ENCODE measurements at regions not wholly inside any gene's neighbourhood (a gene's known extent, or its start where the extent isn't known, plus 50 kb on each side); places are given as distances from the start of the nearest gene placed in this dataset.

GRCh38 chrX:112935029-112935428 lies 94.4 kb upstream of the AMOT start:
- H4K20me1 ChIP-seq (replicated peaks in 1 of 2; ENCODE audit: control insufficient read depth in 1 of 2, insufficient read depth in 2 of 2, low read length in 2 of 2), result no peaks in the 10 kb centered on the region
- no peak overlapping the region for H3K23ac ChIP-seq (ENCODE audit: insufficient read length)
- no peak for FAIRE-seq
- no peak overlapping the region for H3K18ac ChIP-seq (ENCODE audit: extremely low read depth, low read length)
- H2BK20ac ChIP-seq (ENCODE audit: low read length), result no peak overlapping the region
- H4K91ac ChIP-seq (replicated peaks; ENCODE audit: insufficient read length, low read length), result no peak overlapping the region
- no peak overlapping the region for H2AFZ ChIP-seq (ENCODE audit: low read length)
- no peaks in the 10 kb centered on the region for H3K79me1 ChIP-seq (ENCODE audit: low read depth, low read length)
- no peak overlapping the region for H2BK5ac ChIP-seq (ENCODE audit: low read depth, low read length)
- H4K8ac ChIP-seq (ENCODE audit: extremely low read depth, insufficient read depth, low read length), result no peak overlapping the region
- 90% methylated on average over 1 of the region's 1 CpG; no CpG with 5 or more reads in 1 of the 2 experiments for WGBS, 2 experiments (ENCODE audit: extremely low coverage in 1 of 2, insufficient coverage in 1 of 2, insufficient read length in 1 of 2, insufficient replicate concordance in 2 of 2, low coverage in 1 of 2, low lambda C conversion rate in 2 of 2, missing lambda C conversion rate in 1 of 2)
- H3K79me2 ChIP-seq (ENCODE audit: control insufficient read depth in 1 of 2, insufficient read depth in 2 of 2, low read length in 2 of 2), result no peaks in the 10 kb centered on the region
- H3K9me3 ChIP-seq (ENCODE audit: insufficient read depth in 2 of 2, low read depth in 1 of 2, low read length in 1 of 2), result no peaks in the 10 kb centered on the region
- no peak overlapping the region for H3K14ac ChIP-seq (ENCODE audit: insufficient read length)
- H2BK120ac ChIP-seq (replicated peaks; ENCODE audit: low read depth, low read length), result no peak overlapping the region
- H3K9ac ChIP-seq (replicated peaks in 1 of 4; ENCODE audit: extremely low read depth in 1 of 4, low read depth in 3 of 4, low read length in 3 of 4), result no peak overlapping the region
- no peak overlapping the region for H3K56ac ChIP-seq (replicated peaks; ENCODE audit: insufficient read length, low read depth, low read length)
- no peak overlapping the region for H3K27ac ChIP-seq (ENCODE audit: low read depth, low read length)
- no peak overlapping the region for H2AK5ac ChIP-seq (ENCODE audit: low read depth, low read length)
- H4K5ac ChIP-seq (ENCODE audit: insufficient read length, low read depth, low read length), result no peak overlapping the region
- no peak overlapping the region for H2BK12ac ChIP-seq (ENCODE audit: low read depth, low read length)
- DNase-seq (ENCODE audit: low read depth in 1 of 2, low spot score in 2 of 2), result no peak
- no peaks in the 10 kb centered on the region for H3K27me3 ChIP-seq (replicated peaks in 1 of 4; ENCODE audit: control insufficient read depth in 3 of 4, extremely low read depth in 1 of 4, insufficient read depth in 3 of 4, low read length in 3 of 4)
- no peak overlapping the region for H3K4ac ChIP-seq (replicated peaks; ENCODE audit: insufficient read length, low read depth, low read length)
- no peaks in the 10 kb centered on the region for H3K36me3 ChIP-seq (ENCODE audit: control insufficient read depth in 2 of 4, insufficient read depth in 4 of 4, low read length in 3 of 4)
- ChIA-PET POLR2A (ENCODE audit: partially characterized antibody) (no interaction called here), CTCF (ENCODE audit: partially characterized antibody) (no interaction called here)
- no peak overlapping the region for H2BK15ac ChIP-seq (ENCODE audit: low read length)
- no peak overlapping the region for H3K4me3 ChIP-seq (ENCODE audit: extremely low read depth in 1 of 4, insufficient read depth in 2 of 4, low read depth in 3 of 4, low read length in 4 of 4)
- no peak overlapping the region for H3K4me2 ChIP-seq (ENCODE audit: insufficient read depth in 1 of 2, low read depth in 2 of 2, low read length in 2 of 2)
- no peaks in the 10 kb centered on the region for H3K4me1 ChIP-seq (replicated peaks in 1 of 4; ENCODE audit: control insufficient read depth in 3 of 4, insufficient read depth in 4 of 4, low read length in 3 of 4)
- no peaks in the 10 kb centered on the region for H3K23me2 ChIP-seq (ENCODE audit: low read depth, low read length)
- TF ChIP-seq KDM1A (IDR thresholded peaks at IDR 0.05; ENCODE audit: borderline replicate concordance, low read length), result no peak
- TF ChIP-seq ASH2L (IDR thresholded peaks at IDR 0.05; ENCODE audit: low read length), result no peak
- TF ChIP-seq NRF1 (IDR thresholded peaks at IDR 0.05; ENCODE audit: low read depth, low read length), result no peak
- no peak for TF ChIP-seq RNF2 (IDR thresholded peaks at IDR 0.05; ENCODE audit: borderline replicate concordance, low read depth, low read length, missing control alignments, poor library complexity, severe bottlenecking)
- TF ChIP-seq TCF12 (IDR thresholded peaks at IDR 0.05; ENCODE audit: low read depth, low read length), result no peak
- no peak for TF ChIP-seq TEAD4 (IDR thresholded peaks at IDR 0.05; ENCODE audit: low read depth, low read length)
- no peak for TF ChIP-seq YY1 (IDR thresholded peaks at IDR 0.05; ENCODE audit: low read depth, low read length)
- no peak for TF ChIP-seq USF2 (IDR thresholded peaks at IDR 0.05; ENCODE audit: low read length)
- TF ChIP-seq EGR1 (IDR thresholded peaks at IDR 0.05; ENCODE audit: borderline replicate concordance, low read depth, low read length), result no peak
- no peak for TF ChIP-seq CTCF (IDR thresholded peaks at IDR 0.05; ENCODE audit: control extremely low read depth in 1 of 3, insufficient read depth in 1 of 3, low read depth in 1 of 3, low read length in 3 of 3)
- TF ChIP-seq HDAC2 (IDR thresholded peaks at IDR 0.05; ENCODE audit: borderline replicate concordance in 1 of 2, low read depth in 2 of 2, low read length in 2 of 2), result no peak
